Cardiac muscle cell (in vitro differentiated cells and primary cell): ENCODE measurements at regions not wholly inside any gene's neighbourhood (a gene's known extent, or its start where the extent isn't known, plus 50 kb on each side); places are given as distances from the start of the nearest gene placed in this dataset.
A peak's percentile ranks its signal among the peaks of the same experiment; 100 is the strongest.

Experiments
- DNase-seq, 2 donors: peaks; one replicate each; pipeline versions ENCODE4 v3.0.0 to v3.0.0-alpha.2; 2010 to 2017; ENCODE audit warnings: low read depth in 1 of 2, low spot score in 1 of 2
- H3K27ac ChIP-seq: fragments of 200-600 bp; sonication (generic); 2 replicates; pipeline ENCODE4 v1.5.1; 2016
- H3K27me3 ChIP-seq: fragments of 200-600 bp; sonication (generic); 2 replicates; pipeline ENCODE4 v1.6.0; 2016; ENCODE audit warnings: control low read depth
- H3K36me3 ChIP-seq: fragments of 200-600 bp; sonication (generic); 2 replicates; pipeline ENCODE4 v1.5.1; 2016; ENCODE audit warnings: control low read depth
- H3K4me1 ChIP-seq: fragments of 200-600 bp; sonication (generic); 2 replicates; pipeline ENCODE4 v1.8.1; 2017; ENCODE audit warnings: low read depth, mild to moderate bottlenecking, mixed run types
- H3K4me3 ChIP-seq: fragments of 200-600 bp; sonication (generic); 2 replicates; pipeline ENCODE4 v1.5.1; 2016; ENCODE audit warnings: mild to moderate bottlenecking
- H3K9me3 ChIP-seq: fragments of 200-600 bp; sonication (generic); 2 replicates; pipeline ENCODE4 v1.5.1; 2017; ENCODE audit warnings: low read depth, mild to moderate bottlenecking, control low read depth
- CTCF ChIP-seq: IDR thresholded peaks from 2 replicates; pipeline ENCODE4 v1.5.1; 2012; ENCODE audit warnings: low read depth, mild to moderate bottlenecking, low read length

- peak in 1 of 2 donors; percentile 22 for DNase-seq
- H3K4me3 ChIP-seq, result no peak overlapping the region
- H3K9me3 ChIP-seq, result no peaks in the 10 kb centered on the region
- TF ChIP-seq CTCF, result no peak
- no peaks in the 10 kb centered on the region for H3K36me3 ChIP-seq
- no peak overlapping the region for H3K27ac ChIP-seq
- no peaks in the 10 kb centered on the region for H3K27me3 ChIP-seq
- no peaks in the 10 kb centered on the region for H3K4me1 ChIP-seq
Observed at GRCh38 chr3:193897731-193898180, 238.2 kb upstream of the HES1 start.

GRCh38 chr3:193899001-193899400, 236.9 kb upstream of the HES1 start:
- H3K36me3 ChIP-seq, result no peaks in the 10 kb centered on the region
- no peaks in the 10 kb centered on the region for H3K9me3 ChIP-seq
- no peak overlapping the region for H3K4me3 ChIP-seq
- DNase-seq, result no peak
- no peak overlapping the region for H3K27ac ChIP-seq
- no peaks in the 10 kb centered on the region for H3K27me3 ChIP-seq
- TF ChIP-seq CTCF, result no peak
- no peaks in the 10 kb centered on the region for H3K4me1 ChIP-seq

- Histone ChIP-seq H3K27ac (no peak overlapping the region), H3K27me3 (no peaks in the 10 kb centered on the region), H3K36me3 (no peaks in the 10 kb centered on the region), H3K4me1 (no peaks in the 10 kb centered on the region), H3K9me3 (no peaks in the 10 kb centered on the region), H3K4me3 (no peak overlapping the region)
- DNase-seq, result no peak
- TF ChIP-seq CTCF, result no peak
Observed at GRCh38 chr3:193901007-193901406, 234.9 kb upstream of the HES1 start.

- TF ChIP-seq CTCF, result no peak
- Histone ChIP-seq H3K27ac (no peak overlapping the region), H3K27me3 (no peaks in the 10 kb centered on the region), H3K9me3 (no peaks in the 10 kb centered on the region), H3K36me3 (no peaks in the 10 kb centered on the region), H3K4me1 (no peaks in the 10 kb centered on the region), H3K4me3 (no peak overlapping the region)
- DNase-seq, result no peak
Observed at GRCh38 chr3:193902607-193903511, 233.1 kb upstream of the HES1 start.

- no peaks in the 10 kb centered on the region for H3K27me3 ChIP-seq
- TF ChIP-seq CTCF, result no peak
- H3K27ac ChIP-seq, result no peak overlapping the region
- no peaks in the 10 kb centered on the region for H3K9me3 ChIP-seq
- no peak for DNase-seq
- no peaks in the 10 kb centered on the region for H3K4me1 ChIP-seq
- H3K4me3 ChIP-seq, result no peak overlapping the region
- H3K36me3 ChIP-seq, result no peaks in the 10 kb centered on the region
Observed at GRCh38 chr3:193903512-193903817, 232.5 kb upstream of the HES1 start.
